SK-N-MC (cell line): ENCODE measurements at regions not wholly inside any gene's neighbourhood (a gene's known extent, or its start where the extent isn't known, plus 50 kb on each side); places are given as distances from the start of the nearest gene placed in this dataset.

Experiments
- DNase-seq: peaks from one replicate; pipeline ENCODE4 v3.0.0-alpha.2; 2011; ENCODE audit warnings: low read depth, low spot score
- H3K27ac ChIP-seq: fragments of 200-600 bp; sonication (generic); 2 replicates; pipeline ENCODE4 v1.5.1; 2016; ENCODE audit warnings: mixed run types
- H3K36me3 ChIP-seq: fragments of 200-600 bp; sonication (generic); 2 replicates; pipeline ENCODE4 v1.6.1; 2017; ENCODE audit warnings: antibody characterized with exemption, low read length, mixed read lengths; ENCODE audit not compliant: insufficient read depth
- H3K4me3 ChIP-seq: fragments of 200-600 bp; sonication (generic); 2 replicates; pipeline ENCODE4 v1.5.1; 2016
- H3K9ac ChIP-seq: fragments of 200-600 bp; sonication (generic); 2 replicates; pipeline ENCODE4 v1.8.0; 2017; ENCODE audit warnings: mixed run types, mixed read lengths; ENCODE audit not compliant: insufficient read length
- H3K9me3 ChIP-seq: fragments of 200-600 bp; sonication (generic); 2 replicates; pipeline ENCODE4 v1.6.1; 2017; ENCODE audit warnings: low read depth, mild to moderate bottlenecking, antibody characterized with exemption, low read length, moderate library complexity, mixed read lengths
- EZH2 ChIP-seq: fragments of 200-600 bp; sonication (generic); IDR thresholded peaks from one replicate; pipeline ENCODE4 v1.6.1; 2017; ENCODE audit warnings: antibody characterized with exemption
- FOXP2 ChIP-seq: optimal IDR thresholded peaks from 2 replicates; pipeline ENCODE3; 2011; ENCODE audit warnings: mild to moderate bottlenecking, moderate library complexity; ENCODE audit not compliant: insufficient read depth; ENCODE audit errors: extremely low read length, control extremely low read depth
- POLR2AphosphoS5 ChIP-seq: IDR thresholded peaks from 2 replicates; pipeline ENCODE4 v1.6.1; 2012; ENCODE audit warnings: mild to moderate bottlenecking, low read depth, low read length, borderline replicate concordance

DNA sequence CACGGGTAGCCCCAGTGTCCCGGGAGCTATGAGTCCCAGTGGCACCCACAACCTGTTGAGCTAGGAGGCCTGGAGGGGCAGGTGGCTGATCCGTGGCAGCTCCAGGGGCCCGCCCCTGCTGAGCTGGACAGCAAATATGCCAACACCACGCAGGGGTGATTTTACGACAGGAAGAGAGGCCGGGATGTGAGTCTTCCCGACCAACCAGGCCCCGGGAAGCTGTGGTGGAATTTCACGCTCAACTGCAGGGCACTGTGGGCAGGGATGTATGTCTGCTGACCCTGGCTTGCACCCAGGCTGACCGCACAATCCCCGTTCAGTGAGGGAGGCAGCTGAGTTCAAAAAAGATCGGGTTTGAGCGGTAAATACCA, 183.9 kb downstream of the ERMARD start:
- H3K36me3 ChIP-seq, result no peaks in the 10 kb centered on the region
- no peak overlapping the region for H3K4me3 ChIP-seq
- no peak for TF ChIP-seq POLR2AphosphoS5
- no peak for TF ChIP-seq FOXP2
- TF ChIP-seq EZH2, result no peak
- H3K27ac ChIP-seq, result no peak overlapping the region
- H3K9ac ChIP-seq, result no peak overlapping the region
- no peak for DNase-seq
- no peaks in the 10 kb centered on the region for H3K9me3 ChIP-seq

DNA sequence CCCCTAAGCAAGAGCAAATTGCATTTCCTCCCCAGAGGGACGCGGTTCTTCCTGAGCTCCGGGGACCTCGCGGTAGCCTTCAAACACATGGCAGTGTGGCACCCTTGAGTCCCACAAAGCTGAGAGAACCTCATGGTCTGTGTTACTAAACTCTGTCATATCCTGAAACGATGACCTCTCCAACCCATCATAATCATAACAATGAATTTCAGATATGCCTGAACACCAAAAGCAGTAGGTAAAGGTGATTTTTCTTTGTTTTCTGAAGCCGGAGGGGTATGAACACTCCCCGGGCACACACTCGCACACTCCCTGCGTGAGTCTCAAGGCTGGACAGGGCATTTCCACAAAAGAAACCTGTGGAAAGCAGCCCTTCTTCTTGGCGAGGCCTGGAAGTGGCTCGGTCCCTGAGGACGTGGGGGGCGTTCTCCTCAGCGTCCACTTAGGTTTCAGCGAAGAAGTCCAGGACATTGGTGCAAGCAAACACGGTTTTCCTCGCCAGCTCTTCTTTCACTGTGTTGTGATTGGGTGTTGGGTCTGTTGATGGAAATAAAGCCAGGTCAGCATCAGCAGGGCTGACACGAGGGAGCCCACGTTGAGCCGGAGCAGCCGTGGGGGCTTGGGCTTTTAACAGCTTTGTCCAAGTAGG, 183.4 kb downstream of the ERMARD start:
- H3K9ac ChIP-seq, result no peak overlapping the region
- no peak overlapping the region for H3K4me3 ChIP-seq
- H3K36me3 ChIP-seq, result no peaks in the 10 kb centered on the region
- H3K9me3 ChIP-seq, result no peaks in the 10 kb centered on the region
- no peak for DNase-seq
- H3K27ac ChIP-seq, result no peak overlapping the region
- TF ChIP-seq FOXP2, result no peak
- no peak for TF ChIP-seq EZH2
- TF ChIP-seq POLR2AphosphoS5, result no peak

DNA sequence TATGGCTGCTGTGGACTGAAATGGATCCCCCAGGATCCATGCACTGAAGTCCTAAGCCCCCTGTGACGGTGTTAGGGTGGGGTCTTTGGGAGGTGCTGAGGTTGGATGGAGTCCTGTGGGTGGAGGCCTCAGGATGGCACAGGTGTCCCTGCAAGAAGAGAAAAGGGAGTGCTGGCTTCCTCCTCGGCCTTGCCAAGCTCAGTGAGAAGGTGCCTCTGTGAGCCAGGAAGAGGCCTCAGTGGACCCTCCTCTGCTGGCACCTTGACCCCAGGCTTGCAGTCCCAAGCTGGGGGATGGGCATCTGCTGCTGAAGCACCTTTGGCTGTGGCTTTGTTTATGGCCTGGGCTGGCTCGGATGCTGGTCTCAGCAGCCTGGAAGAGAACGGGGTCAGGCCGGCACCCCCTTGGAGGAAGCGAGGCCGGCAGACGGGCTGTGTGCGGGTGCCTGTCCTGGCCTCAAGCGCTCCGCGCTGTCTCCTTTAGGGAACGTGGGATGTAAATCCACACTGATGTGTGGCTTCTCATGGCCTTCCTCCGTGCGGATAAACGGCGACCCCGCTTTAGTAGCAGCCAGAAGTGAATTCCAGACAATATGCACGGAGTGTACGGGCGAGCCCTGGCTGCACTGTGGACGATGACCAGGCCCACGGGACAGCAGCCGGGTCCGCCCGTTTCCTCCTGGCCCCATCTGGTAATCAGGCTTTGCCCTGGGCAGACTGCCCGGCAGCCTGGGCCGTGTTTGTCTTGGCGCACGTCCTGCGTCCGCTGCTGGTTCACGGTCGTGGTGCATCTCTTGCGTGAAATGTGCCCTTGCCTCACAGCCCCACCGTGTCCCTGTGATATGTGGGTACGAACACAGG, 182.6 kb downstream of the ERMARD start:
- Histone ChIP-seq H3K9me3 (no peaks in the 10 kb centered on the region), H3K36me3 (no peaks in the 10 kb centered on the region), H3K9ac (no peak overlapping the region), H3K27ac (no peak overlapping the region), H3K4me3 (no peak overlapping the region)
- no peak for DNase-seq
- TF ChIP-seq EZH2 (no peak), FOXP2 (no peak), POLR2AphosphoS5 (no peak)

DNA sequence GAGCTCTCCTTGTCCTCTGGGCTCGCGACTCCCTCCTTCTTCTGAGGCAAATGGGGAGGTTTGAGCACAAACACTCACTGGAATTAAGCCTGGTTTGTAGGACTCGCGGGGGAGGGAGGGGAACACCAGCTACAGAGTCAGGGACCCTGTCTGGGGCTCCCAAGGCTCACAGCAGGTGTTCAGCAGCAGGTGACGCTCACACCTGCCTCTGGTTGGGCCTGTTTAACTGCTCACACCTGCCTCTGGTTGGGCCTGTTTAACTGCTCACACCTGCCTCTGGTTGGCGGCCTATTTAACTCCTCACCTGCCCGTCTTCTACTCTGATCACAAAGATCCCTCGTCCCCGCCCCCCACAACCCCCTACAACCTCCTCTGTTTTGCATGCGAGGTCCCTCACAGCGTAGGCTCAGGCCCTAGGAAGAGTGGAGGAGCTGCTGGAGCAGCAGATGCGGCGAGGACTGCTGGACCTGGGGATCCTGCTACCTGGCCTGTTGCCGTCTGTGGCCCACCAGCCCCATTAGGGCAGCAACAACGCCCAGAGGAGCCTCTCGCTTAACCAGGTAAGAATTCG, 181.9 kb downstream of the ERMARD start:
- no peaks in the 10 kb centered on the region for H3K36me3 ChIP-seq
- H3K27ac ChIP-seq, result no peak overlapping the region
- no peak for TF ChIP-seq POLR2AphosphoS5
- TF ChIP-seq FOXP2, result no peak
- no peak for TF ChIP-seq EZH2
- H3K9me3 ChIP-seq, result no peaks in the 10 kb centered on the region
- no peak for DNase-seq
- no peak overlapping the region for H3K4me3 ChIP-seq
- H3K9ac ChIP-seq, result no peak overlapping the region

DNA sequence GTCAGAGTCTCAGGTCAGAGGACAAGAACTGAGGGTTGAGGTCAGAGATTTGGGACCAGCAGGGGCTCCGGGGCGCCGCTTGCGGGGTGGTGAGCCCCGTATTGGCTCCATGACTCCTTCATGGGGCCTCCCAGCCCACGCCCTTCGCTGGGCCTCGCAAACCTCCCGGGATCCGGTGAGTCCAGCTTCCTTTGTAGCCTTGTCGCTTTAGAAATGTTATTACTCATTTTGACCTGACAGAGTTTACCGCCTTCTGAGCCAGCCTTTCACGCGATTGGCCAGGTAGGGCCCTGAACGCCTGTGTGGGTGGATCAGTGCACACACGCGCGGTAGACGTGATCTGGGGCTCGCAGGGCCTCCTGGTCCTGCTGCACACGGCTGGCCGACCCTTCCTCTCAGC, 181.1 kb downstream of the ERMARD start:
- H3K4me3 ChIP-seq, result no peak overlapping the region
- no peaks in the 10 kb centered on the region for H3K9me3 ChIP-seq
- TF ChIP-seq POLR2AphosphoS5, result no peak
- TF ChIP-seq FOXP2, result no peak
- TF ChIP-seq EZH2, result no peak
- H3K9ac ChIP-seq, result no peak overlapping the region
- DNase-seq, result no peak
- no peaks in the 10 kb centered on the region for H3K36me3 ChIP-seq
- no peak overlapping the region for H3K27ac ChIP-seq

DNA sequence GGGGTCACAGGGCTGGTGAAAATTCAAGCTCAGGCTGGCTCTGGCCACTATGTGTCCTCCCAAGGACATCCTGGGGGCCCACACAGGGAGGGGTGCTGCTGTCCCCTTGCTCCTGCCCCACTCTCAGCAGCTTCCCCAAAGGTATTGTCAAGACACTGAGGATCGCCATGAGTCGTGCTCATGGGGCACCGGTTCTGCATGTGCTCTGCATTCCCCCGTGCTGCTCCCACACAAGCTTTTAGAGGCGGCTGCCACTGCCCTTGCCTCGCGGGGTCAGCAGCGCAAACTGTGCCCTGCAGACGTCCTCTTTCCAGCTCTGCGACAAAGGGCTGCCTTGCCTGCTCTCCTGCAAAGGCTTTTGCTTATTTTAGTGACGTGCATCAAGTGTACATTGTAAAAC, 179.8 kb downstream of the ERMARD start:
- no peak for TF ChIP-seq EZH2
- TF ChIP-seq POLR2AphosphoS5, result no peak
- no peak for TF ChIP-seq FOXP2
- H3K9me3 ChIP-seq, result no peaks in the 10 kb centered on the region
- H3K36me3 ChIP-seq, result no peaks in the 10 kb centered on the region
- H3K4me3 ChIP-seq, result no peak overlapping the region
- no peak overlapping the region for H3K9ac ChIP-seq
- no peak overlapping the region for H3K27ac ChIP-seq
- no peak for DNase-seq

DNA sequence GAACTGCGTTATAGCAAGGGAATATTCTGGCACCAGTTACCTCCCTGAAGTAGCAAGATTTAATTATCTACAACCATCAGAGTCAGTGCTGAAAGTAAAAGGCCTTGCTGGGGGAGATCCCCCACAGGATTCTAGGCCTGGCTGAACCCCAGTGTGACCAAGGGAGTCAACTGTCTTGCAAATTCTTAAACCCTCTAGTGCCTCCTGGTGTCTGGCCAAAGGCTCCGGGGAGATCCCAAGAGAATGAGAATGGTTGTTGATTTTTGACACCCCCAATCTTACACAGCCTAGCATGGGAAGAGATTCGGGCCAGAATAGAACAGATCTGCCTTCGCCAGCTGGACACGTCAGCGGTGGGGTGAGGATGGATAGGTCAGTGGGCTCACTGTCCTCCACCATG, 179.4 kb downstream of the ERMARD start:
- Histone ChIP-seq H3K27ac (no peak overlapping the region), H3K9ac (no peak overlapping the region), H3K36me3 (no peaks in the 10 kb centered on the region), H3K9me3 (no peaks in the 10 kb centered on the region), H3K4me3 (no peak overlapping the region)
- no peak for DNase-seq
- no peak for TF ChIP-seq FOXP2
- no peak for TF ChIP-seq POLR2AphosphoS5
- TF ChIP-seq EZH2, result no peak

DNA sequence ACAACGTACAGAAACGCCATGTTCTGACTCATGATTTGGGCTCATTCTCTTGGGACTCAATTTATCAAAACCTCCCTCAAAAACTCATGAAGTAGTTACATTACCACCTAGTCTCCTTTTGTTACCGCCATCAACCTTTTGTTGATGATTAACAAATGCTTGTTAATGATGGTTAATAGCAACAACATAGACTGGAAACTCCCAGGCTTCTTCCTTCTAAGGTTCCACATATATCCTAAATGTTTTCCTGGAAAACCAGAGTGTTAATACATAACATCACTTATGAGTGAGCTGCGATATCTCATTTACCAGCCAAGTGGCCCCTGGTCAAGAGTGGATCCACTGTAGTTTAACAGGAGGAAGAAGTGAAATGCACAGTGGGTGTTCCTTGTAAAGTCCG, 176.3 kb downstream of the ERMARD start:
- DNase-seq, result no peak
- Histone ChIP-seq H3K9me3 (no peaks in the 10 kb centered on the region), H3K27ac (no peak overlapping the region), H3K36me3 (no peaks in the 10 kb centered on the region), H3K9ac (no peak overlapping the region), H3K4me3 (no peak overlapping the region)
- no peak for TF ChIP-seq POLR2AphosphoS5
- TF ChIP-seq EZH2, result no peak
- no peak for TF ChIP-seq FOXP2
